WI38 (cell line): ENCODE measurements at regions not wholly inside any gene's neighbourhood (a gene's known extent, or its start where the extent isn't known, plus 50 kb on each side); places are given as distances from the start of the nearest gene placed in this dataset.

Experiments used
- H3K4me3 ChIP-seq: 2 replicates; pipeline ENCODE4 v1.5.1; 2011; ENCODE audit warnings: low read depth, mild to moderate bottlenecking, control low read depth, low read length
- TF ChIP-seq, protein P1 (sequence below): IDR thresholded peaks from 2 replicates; pipeline ENCODE4 v1.5.1; 2012; ENCODE audit warnings: low read depth, mild to moderate bottlenecking, control low read depth, low read length

DNA sequence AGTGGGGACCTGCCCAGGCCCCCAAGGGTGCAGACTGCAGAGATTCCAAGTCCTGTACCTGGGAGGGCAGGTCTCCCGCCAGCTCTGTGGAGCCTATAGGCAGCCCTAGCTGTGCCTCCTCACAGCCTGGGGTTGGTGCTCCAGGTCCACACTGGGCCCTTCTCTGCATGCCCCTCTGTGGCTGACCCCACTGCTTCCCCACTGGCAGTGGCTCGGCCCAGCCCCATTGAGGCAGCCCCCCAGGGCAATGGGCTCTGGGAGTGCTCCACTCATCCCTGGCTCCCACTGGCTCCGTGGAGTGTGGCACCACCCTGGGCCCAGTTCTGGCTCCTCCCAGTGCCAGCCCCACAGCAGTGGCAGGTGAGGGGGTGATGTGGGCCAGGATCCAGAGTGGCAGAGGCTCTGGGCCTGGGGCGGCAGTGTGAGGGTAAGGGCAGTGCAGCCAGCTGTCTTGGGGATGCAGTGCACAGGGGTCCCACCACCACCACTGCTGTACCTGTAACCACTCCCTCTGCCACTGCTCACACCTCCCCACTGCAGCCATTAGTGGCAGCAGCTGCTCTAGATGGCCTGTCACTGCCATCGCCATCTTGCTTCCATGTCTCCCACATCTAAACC, 312.2 kb downstream of the GPM6A start:
- H3K4me3 ChIP-seq = no peak overlapping the region
- TF ChIP-seq, protein P1, sequence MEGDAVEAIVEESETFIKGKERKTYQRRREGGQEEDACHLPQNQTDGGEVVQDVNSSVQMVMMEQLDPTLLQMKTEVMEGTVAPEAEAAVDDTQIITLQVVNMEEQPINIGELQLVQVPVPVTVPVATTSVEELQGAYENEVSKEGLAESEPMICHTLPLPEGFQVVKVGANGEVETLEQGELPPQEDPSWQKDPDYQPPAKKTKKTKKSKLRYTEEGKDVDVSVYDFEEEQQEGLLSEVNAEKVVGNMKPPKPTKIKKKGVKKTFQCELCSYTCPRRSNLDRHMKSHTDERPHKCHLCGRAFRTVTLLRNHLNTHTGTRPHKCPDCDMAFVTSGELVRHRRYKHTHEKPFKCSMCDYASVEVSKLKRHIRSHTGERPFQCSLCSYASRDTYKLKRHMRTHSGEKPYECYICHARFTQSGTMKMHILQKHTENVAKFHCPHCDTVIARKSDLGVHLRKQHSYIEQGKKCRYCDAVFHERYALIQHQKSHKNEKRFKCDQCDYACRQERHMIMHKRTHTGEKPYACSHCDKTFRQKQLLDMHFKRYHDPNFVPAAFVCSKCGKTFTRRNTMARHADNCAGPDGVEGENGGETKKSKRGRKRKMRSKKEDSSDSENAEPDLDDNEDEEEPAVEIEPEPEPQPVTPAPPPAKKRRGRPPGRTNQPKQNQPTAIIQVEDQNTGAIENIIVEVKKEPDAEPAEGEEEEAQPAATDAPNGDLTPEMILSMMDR = no peak

DNA sequence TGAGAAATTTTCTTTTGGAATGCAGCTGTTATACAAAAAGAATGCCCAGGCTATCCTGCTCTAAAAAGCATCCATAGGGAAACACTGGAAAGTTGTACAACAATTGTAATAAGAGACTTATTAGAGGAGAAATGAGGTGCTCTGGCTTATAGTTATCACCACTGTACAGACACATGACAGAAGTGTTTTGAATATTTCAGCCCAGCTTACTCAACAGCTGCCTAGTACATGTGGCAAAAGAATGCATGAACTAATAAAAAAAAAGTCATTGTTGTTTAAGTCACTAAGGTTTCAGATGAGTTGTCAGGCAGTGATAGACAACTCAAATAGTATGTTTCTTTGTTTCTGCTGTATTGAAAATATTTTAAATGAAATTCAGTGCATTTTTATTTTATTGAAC, 307.7 kb downstream of the GPM6A start:
- no peak overlapping the region for H3K4me3 ChIP-seq
- TF ChIP-seq, protein P1 = no peak

DNA sequence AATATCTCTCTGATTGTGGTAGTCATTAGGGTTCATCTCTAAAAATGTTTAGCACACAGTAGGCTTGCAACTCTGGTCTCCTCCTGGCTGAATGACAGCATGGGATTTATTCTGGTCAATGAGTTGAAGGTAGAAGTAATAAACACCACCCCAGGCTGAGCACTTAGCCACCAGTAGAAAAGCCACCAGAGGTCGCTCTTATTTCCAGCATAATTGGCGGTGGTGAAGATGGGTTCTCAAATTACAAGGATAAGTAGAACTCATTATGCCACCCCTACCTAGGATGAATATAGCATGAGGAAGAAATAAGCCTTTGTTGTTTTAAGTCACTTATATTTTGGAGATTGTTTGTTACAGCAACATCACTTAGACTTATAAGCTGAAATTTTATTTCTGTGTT, 302.7 kb downstream of the GPM6A start:
- no peak overlapping the region for H3K4me3 ChIP-seq
- TF ChIP-seq, protein P1 = no peak

- TF ChIP-seq, protein P1 = no peak
- H3K4me3 ChIP-seq = no peak overlapping the region
Measured at GRCh38 chr4:175511861-175512260, 300.2 kb downstream of the GPM6A start.

DNA sequence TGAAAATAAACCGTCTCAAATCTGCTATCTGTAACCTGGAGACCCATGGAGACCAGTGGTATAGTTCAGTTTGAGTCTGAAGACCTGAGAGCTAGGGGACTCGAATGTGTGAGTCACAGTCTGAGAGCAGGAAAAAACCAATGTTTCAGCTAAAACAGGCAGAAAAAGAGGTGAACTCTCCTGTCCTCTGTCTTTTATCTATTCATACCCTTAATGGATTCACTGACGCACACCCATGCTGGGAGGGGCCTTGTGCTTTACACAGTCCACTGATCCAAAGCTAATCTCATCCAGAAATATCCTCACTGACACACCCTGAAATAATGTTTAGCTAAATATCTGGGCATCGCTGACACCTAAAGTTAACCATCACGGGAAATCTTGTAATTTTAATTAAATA, 297.9 kb downstream of the GPM6A start:
- H3K4me3 ChIP-seq = no peak overlapping the region
- TF ChIP-seq, protein P1 = no peak

- TF ChIP-seq, protein P1 = no peak
- H3K4me3 ChIP-seq = no peak overlapping the region
Measured at GRCh38 chr4:175530655-175531054, 281.4 kb downstream of the GPM6A start.

- TF ChIP-seq, protein P1 = no peak
- no peak overlapping the region for H3K4me3 ChIP-seq
Measured at GRCh38 chr4:175531405-175532091, 280.5 kb downstream of the GPM6A start.
